Stimulated activated CD4-positive, alpha-beta T cell treated with anti-CD3 and anti-CD28 coated beads, Interleukin-12 subunit alpha, Interleukin-12 subunit beta, amount 100 ng/mL, for 48 hours (primary cell): ENCODE measurements at regions not wholly inside any gene's neighbourhood (a gene's known extent, or its start where the extent isn't known, plus 50 kb on each side); places are given as distances from the start of the nearest gene placed in this dataset.

ENCODE experiments used
- DNase-seq, 3 donors: peaks; one replicate each; pipeline ENCODE4 v3.0.0-alpha.2; 2020; ENCODE audit warnings: low read depth in 2 of 3, low spot score in 1 of 3

GRCh38 chr7:25279705-25280104, 51.4 kb upstream of the NPVF start:
- DNase-seq = no peak

- no peak for DNase-seq
Measured at GRCh38 chr7:25280181-25280580, 51.9 kb upstream of the NPVF start.

- no peak for DNase-seq
Measured at GRCh38 chr7:25282194-25282593, 53.9 kb upstream of the NPVF start.

- no peak for DNase-seq
Measured at GRCh38 chr7:25286756-25287155, 58.5 kb upstream of the NPVF start.

GRCh38 chr7:25287291-25287690, 59.0 kb upstream of the NPVF start:
- DNase-seq = no peak

- DNase-seq = no peak
Measured at GRCh38 chr7:25288556-25289307, 60.4 kb upstream of the NPVF start.

- no peak for DNase-seq
Measured at GRCh38 chr7:25289518-25289917, 61.2 kb upstream of the NPVF start.

GRCh38 chr7:25294624-25295023, 66.3 kb upstream of the NPVF start:
- DNase-seq = no peak

- no peak for DNase-seq
Measured at GRCh38 chr7:25295387-25295786, 67.1 kb upstream of the NPVF start.

GRCh38 chr7:25296086-25296485, 67.8 kb upstream of the NPVF start:
- no peak for DNase-seq

- no peak for DNase-seq
Measured at GRCh38 chr7:25297278-25297677, 69.0 kb upstream of the NPVF start.

GRCh38 chr7:25303281-25304181, 75.2 kb upstream of the NPVF start:
- DNase-seq = no peak

GRCh38 chr7:25304691-25305090, 76.4 kb upstream of the NPVF start:
- DNase-seq = no peak

- DNase-seq = no peak
Measured at GRCh38 chr7:25305831-25306230, 77.5 kb upstream of the NPVF start.

- DNase-seq = no peak
Measured at GRCh38 chr7:25307624-25308023, 79.3 kb upstream of the NPVF start.

GRCh38 chr7:25308246-25308645, 80.0 kb upstream of the NPVF start:
- no peak for DNase-seq

- no peak for DNase-seq
Measured at GRCh38 chr7:25308906-25309705, 80.8 kb upstream of the NPVF start.

GRCh38 chr7:25310896-25311295, 82.6 kb upstream of the NPVF start:
- no peak for DNase-seq

- no peak for DNase-seq
Measured at GRCh38 chr7:25311346-25311745, 83.1 kb upstream of the NPVF start.

- DNase-seq = no peak
Measured at GRCh38 chr7:25312968-25313367, 84.7 kb upstream of the NPVF start.

- DNase-seq = no peak
Measured at GRCh38 chr7:25313526-25313925, 85.2 kb upstream of the NPVF start.
